ENCODE measurements at regions not wholly inside any gene's neighbourhood (a gene's known extent, or its start where the extent isn't known, plus 50 kb on each side); places are given as distances from the start of the nearest gene placed in this dataset.

DNA sequence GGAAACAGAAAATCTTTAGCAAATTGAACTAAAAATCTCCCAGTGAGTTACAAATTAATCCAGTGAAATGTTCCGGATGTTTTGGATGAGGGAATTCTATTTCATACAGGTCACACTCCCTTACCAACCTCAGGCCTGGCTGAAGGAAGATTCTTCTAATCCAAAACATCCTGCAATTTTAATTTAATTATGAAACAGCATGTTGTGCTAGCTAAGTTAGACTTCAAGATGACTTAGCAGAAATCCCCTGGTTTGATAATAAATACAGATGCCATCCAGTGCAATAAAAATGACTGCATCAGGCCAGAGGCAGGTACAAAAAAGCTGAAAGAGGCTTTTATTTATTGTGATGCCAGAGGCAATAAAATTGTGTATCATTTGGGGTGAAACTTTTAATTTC, 96.7 kb upstream of the CLDN10 start:
- DNase-seq: no peak

DNA sequence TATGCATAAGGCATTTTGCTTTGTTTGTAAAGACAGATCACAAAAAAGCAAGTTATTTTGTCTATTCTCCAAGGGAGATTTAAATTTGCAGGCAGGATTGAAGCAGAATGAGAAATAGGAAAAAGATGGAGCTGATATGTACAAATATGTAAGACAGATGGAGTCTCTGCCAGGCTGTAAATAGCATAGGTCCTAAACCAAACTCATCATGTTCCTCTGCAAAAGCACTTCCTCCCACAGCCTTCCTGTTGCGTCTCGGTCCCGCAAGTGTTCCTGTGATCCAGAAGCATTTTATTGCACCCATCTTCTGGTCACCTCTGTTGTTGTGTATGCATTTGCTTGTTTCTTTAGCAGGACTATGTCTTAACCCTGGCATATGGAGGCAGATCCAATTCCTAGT, 95.7 kb upstream of the CLDN10 start:
- DNase-seq: no peak

DNA sequence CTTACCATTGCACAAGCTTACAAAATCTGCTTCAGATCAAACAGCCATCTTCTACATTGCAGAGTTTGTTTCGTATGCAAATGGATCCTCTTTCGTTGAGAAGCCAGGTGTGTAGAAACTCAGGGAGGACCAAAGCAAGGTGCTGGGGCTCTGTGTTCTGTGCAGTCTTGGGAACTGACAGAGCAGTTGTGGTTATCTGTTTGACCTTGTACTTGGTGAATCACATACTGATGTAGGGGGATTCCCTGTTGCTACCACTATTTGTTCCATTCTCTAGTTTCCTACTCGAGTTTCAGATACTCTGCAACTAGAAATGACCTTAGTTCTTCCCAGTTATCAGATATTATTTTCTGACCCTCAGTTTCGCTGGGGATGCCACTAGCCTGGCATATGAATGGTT, 95.2 kb upstream of the CLDN10 start:
- DNase-seq: no peak

DNA sequence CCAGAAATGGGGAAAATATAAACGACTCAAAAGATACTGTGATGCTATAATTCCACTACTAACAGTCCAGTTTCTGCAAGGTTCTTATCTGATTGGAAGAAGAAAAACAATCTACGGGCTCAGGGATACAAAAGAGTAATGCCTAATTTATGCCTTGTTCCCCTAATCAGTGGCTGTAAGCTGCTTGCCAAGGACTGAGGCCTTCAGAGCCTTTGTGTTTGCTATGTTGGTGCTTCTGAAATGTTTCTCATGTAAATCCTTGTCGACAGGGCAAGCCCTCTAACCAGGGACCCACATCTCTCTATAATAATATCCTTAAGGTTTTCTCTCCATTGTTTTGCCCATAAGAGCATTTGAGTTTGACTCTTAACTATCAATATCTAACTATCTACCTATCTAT, 89.7 kb upstream of the CLDN10 start:
- no peak for DNase-seq

DNA sequence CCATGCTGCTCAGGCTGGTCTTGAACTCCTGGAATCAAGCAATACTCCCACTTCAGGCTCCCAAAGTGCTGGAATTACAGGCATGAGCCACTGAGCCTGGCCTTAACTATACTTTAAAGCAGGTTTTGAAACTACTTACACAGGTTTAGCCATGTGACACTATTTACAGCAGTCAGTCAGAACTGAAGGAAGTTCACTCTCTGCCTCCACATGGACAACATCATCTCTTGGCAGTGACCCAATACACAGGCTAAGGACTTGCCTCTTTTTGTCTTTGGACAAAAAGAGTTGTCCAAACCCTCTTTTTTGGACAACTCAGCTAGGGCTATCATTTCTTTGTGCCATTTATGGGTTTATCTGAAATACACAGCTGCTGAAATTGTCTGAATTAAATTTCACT, 89.0 kb upstream of the CLDN10 start:
- DNase-seq: no peak

DNA sequence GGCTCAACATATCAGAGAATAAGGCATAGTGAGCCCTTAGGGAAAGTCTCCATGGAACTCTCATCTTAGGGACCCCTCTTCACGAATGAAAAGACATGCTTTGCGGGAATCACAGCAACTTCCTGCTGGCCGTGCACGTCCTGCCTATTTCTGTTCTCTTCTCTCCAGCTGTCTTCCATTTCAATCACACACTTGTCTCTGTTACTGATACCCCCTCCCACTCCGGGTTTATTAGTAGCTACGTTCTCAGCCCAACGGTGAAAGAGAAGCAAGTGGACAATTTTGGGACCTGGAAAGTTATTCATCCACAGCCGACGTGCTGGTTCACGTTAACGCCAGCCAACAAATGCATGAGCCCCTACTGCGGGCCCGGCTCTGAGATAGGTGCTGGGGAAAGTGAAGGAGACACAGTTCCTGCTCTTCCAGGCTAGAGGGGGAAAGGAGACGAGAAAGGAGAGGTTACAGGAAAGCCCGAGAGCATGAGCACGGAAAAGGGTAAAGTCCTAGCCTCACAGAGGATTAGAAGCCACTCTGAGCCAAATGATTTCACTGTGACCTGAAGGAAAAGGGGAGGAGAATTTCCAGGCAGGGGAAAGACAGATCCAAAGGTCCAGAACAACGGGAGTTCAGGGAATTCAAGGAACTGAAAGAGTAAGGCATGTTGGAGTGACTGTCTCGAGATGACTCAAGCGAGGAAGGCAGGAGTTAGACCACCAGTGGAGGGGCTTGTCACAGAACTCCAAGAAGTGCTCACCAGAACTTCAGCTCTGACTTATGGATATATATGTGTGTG, 81.8 kb upstream of the CLDN10 start:
- DNase-seq: no peak

DNA sequence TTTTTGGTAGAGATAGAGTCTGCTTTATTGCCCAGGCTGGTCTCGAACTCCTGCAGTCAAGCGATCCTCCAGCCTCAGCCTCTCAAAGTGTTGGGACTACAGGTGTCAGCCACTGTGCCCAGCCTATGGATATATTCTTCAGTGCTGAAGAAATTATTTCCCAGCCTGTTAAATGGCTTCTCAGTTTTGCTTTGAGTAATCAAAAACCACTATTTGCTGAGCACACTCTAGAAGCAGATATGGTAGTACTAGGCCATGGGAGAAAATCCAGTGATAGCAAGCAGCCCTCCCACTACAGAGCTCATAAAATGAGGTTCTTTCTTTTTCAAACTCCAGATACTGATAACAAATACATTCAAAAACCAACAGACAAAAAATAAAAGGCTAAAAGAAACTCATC, 80.6 kb upstream of the CLDN10 start:
- DNase-seq: no peak

DNA sequence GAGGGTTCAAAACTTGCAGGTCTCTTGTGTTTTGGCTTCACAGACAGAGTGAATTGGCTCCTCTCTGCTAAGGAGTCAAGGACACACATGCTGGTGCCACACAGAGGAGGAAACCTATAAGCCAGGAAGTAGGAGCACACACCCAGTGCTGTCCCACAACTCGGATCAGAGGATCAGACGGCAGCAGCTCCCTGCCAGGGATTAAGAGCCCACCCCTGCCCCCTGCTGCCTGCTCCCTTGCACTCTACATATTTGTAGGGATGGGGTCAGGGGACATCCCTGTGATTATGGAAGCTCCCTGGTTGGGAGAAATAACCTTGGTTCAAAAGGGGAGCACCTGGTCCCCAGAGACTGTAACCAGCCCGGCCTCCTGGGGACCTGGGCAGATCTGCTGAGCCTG, 77.5 kb upstream of the CLDN10 start:
- no peak for DNase-seq

DNA sequence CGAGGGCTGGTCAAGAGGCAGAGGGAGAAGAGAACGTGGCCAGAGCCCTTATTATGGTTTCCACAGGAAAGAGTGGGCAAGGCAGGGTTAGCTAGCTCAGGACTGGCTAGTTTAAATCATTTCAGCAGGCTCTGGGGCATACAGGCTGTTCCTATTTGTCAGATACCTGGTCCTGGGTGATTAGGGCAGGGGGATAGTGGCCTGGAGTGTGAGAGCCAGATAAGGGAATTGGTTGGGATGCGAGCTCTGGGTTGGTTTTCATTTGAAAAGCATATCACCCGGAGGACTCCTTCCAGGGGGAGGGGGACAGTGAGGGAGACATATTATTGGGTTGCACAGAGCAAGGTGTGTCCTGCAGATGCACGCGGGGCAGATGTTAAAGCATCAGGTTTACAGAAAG, 75.3 kb upstream of the CLDN10 start:
- DNase-seq: no peak

DNA sequence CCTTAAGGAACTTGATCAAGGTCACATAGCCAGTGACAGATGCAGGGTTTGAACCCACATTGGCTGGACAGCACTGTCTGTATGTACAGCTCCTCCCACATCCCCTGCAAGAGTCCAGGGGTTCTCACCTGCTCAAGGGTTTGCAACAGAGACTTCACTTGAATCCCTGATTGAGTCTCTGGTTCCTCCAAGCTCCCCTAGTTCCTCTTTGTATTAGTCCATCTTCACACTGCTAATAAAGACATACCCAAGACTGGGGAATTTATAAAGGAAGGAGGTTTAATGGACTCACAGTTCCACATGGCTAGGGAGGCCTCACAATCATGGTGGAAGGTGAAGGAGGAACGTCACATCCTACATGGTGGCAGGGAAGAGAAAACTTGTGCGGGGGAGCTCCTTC, 72.8 kb upstream of the CLDN10 start:
- DNase-seq: no peak

DNA sequence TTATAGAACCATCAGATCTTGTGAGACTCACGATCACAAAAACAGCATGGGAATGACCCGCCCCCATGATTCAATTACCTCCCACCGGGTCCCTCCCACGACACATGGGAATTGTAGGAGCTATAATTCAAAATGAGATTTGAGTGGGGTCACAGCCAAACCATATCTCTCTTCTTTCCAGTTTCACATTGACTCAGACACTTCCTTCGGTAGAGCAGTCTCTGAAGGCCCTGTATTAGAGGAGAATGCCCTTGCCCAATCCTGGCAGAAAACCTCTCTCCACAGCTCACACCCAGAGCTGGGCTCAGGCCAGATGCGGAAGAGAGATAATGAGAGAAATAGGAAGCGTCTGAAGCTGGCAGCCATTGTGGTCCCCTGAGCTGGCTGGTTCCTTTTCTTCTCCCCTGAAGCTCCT, 72.4 kb upstream of the CLDN10 start:
- DNase-seq: no peak

DNA sequence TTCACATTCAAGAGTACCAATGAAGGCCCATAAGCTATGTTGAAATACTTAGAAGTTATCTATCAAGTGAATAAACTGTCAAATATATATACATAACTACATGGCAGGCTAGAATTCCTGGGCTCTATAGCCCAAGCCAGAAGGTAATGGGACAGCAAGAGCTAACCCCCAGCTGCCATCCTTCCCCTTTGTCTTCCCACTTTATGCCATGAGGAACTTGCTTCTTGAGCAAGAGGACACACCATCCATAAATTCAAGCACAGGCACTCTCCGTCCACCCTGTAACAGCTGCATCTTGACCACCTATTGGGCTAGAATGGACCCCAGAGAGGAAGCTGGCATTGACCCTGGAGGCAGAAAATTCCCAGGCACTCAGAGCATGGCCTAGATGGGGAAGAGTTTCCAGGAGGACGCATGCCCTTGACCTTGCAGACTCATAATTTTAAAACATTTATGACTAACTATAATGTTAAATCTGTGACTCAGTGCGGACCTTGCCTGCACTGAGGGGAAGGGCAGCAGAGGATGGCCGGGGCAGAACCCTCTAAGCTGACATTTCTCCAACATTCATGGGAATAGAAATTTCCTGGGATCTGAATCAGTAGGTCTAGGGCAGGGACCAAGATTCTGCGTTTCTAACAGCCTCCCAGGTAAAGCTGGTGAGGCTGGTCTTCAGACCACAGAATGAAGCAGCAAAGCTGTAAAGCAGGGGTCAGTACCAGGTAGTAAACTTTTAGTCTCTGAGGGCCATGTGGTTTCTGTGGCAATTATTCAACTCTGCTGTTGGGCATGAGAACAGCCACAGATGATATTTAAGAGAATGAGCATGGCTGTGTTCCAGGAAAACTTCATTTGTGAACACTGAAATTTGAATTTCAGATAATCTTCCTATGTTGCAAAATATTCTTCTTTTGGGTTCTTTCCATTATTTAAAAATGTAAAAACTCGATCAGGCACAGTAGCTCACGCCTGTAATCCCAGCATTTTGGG, 71.4 kb upstream of the CLDN10 start:
- no peak for DNase-seq

DNA sequence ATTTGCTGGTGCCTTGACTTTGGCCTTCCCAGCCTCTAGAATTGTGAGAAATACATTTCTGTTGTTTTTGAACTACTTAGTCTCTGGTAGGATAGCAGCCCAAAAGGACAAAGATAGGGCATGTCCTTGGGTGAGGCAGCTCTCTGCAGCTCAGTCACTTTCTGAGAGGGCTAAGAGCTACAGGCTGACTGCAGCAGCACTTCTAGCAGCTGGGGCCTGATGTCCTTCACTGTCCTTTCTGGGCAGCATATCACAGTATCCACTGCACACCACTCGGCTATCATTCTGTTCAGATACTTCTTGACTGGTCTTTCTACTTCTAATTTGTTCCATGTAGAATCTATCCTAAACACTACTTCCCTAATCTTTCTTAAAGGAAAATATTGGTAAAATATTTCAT, 68.5 kb upstream of the CLDN10 start:
- no peak for DNase-seq

DNA sequence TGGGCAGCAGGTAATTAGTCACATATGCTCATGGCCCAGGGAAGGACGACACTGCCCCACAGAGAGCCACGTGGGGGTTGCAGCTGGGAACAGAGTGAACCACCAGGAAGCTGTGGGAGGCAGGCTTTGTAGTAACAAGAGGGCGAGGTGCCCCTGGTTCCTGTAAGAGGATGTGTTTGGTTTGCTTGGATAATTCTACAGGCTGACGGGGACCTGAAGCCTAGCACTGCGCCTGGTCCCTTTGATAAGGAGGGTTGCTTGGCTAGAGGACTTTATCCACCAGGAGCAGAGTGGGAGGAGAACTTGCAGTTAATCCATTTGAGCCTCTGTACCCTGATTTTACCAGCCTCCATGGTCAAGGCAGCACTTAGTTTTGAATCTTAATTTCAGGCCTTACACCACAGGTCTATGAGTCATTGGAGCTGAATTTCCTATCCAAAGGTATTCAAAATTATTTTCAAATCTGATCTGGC, 67.4 kb upstream of the CLDN10 start:
- no peak for DNase-seq

DNA sequence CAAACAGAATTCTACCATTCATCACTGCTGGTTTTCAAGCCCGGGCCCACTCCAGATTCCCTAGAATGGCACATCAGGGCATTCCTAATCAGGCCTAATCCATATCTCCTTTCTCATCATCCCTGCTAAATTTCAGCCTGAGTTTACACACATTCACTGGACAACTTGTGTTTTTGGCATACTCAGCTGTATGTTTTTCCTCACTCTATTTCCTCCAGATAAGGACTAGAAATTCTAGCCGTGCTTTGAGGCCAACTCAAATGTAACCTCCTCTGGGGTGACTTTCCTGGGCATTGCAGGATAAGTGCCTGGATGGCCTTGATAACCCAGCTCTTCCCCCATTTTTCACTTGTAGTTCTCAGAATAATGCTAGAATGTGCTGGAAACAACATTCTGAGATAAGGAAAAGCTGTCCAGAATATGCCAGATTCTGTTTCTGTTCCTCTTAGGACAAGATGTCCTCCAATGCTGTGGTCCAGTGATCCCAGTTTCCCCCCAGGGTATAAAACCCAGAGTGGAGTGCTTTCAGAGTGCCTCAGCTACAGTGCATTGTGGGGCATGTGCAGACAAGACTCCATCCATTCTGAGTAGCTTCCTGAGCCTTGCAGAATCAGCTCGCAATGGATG, 66.9 kb upstream of the CLDN10 start:
- DNase-seq: no peak

DNA sequence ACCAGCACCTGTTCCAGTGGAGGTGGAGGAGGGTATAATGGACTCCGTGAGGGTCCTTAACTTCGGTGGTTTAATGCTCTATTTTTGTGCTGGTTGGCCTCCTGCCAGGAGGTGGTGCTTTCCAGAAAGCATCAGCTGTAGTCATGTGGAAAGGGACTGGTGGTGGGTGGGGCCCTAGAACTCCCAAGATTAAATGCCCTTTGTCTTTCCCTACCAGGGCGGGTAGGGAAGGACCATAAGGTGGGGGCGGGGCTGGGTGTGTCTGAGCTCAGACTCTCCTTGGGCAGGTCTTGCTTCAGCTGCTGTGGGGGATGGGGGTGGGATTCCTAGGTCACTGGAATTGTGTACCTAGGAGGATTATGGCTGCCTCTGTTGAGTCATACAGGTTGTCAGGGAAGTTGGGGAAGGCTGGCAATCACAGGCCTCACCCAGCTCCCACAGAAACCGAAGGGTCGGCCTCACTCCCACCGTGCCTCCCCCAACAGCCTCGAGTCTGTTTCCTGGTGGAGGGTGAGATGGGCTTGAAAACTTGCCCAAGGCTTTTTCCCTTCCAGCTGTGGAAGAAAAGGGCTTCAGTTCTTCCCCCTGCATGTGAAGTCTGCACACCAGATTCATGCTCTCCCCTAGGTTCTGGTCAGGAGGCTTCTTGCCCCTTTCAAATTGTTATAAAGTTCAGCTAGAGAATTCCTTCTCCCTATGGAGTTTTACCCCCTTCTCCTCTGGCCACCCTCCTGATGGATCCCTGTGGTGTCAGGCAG, 60.3 kb upstream of the CLDN10 start:
- peak; percentile 48 for DNase-seq

DNA sequence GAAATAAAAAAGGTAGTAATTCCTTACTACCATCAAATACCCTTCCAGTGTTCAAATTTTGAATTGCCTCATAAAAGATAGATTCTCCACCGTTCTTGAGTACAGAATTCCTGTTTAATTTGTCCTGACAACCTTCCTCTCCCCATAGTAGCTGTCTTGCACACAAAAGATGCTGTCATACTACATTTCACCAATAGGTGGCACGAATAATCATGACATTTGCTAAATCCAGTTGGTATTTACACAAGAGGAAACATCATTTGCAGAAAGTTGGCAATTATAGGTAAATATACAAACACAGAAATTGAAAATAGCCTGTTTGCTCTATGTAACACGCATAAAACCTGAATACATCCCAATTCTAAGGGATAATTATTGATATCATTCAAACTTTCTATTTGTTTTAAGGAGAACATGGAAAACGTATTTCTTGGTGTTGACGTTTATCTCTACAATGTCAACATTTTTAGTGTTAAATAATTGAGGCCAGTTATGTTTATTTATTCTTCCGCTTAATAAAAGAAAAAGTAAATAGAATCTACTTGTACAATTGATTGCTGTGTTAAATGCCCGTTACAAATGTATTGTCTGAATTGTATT, 58.3 kb upstream of the CLDN10 start:
- peak; percentile 91 for DNase-seq

DNA sequence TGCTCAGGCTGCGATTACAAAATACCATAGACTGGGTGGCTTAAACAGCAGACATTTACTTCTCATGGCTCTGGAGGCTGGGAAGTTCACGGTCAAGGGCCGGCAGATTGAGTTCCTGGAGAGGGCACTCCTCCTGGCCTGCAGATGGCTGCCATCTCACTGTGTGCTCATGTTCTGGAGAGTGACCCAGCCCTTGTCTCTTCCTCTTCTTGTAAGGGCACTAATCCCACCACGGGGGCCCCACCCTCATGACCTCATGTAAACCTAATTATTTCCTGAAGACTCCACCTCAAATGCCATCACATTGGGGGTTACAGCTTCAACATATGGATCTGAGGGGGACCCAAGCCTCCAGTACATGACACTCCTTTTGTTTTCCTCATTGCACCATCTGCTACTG, 56.0 kb upstream of the CLDN10 start:
- no peak for DNase-seq

DNA sequence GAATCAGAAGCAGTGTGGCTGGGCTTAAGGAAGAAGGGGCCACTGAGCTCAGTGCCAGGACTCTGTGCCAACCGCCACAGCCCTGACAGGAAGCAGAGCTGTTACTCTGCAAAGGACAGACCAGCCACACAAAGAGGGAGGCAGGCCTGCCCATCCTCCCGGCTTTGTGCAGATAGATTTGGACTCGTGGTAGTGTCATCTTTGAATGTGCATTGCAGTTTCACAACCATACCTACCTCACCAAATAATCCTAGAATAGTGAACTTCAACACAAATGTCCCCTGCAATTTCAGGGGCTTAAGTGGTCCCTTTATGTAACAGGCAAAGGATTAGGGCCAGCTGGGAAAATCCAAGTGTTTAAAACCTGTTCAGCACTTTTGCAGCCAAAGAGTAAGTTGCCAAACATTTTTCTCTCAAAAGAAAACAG, 55.1 kb upstream of the CLDN10 start:
- no peak for DNase-seq

DNA sequence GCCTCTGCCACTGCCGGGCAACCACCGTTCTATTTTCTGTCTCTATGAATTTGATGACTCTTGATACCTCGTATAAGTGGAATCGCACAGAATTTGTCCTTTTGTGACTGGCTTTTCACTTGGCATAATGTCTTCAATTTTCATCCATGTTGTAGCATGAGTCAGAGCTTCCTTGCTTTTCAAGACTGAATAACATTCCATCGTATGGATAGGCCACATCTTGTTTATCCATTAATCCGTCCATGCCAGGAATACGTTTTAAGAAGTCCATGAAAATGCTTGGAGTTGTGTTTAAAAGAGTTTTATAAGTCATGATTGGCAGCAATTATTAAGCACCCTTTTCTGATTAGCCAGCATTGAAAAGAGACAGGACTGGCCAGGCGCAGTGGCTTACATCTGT, 53.6 kb upstream of the CLDN10 start:
- DNase-seq: no peak

DNA sequence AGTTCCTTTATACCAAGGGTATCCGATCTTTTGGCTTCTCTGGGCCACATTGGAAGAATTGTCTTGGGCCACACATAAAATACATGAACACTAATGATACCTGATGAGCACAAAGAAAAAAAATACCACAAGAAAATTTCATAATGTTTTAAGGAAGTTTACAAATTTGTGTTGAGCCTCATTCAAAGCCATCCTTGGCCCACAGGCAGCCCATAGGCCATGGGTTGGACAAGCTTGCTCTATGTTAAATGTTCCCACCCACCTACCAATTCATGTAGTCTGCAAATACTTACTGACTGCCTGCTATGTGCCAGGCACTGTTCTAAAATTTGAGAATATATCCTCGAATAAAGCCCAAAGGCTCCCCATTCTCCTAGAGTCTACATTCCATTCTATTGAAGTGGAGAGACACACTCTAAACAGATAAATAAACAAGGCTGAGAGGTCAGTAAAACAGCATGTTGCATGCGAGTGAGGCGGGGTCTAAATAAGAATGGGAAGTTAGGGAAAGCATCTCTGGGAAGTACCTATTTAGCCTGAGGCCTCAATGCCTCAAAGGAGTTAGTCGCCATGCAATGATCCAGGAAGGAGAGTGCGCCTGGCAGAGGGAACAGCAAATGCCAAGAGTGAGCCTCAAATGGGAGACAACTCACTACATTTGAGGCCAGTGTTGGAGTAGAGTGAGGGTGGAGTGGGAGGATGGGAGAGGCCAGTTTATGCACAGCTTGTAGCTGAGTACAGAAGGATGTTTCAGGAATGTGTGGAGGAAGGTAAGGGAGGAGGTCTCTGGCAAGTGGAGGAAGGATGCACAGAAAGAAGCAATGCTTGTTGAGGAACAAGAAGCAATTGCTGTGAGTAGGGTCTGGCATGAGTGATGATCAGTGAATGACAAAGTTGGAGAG, 52.5 kb upstream of the CLDN10 start:
- no peak for DNase-seq

Measured in NCI-H748 treated with DMSO at 0.1 percent for 48 hours (cell line).